ENCODE measurements at regions not wholly inside any gene's neighbourhood (a gene's known extent, or its start where the extent isn't known, plus 50 kb on each side); places are given as distances from the start of the nearest gene placed in this dataset.

GRCh38 chr11:95608093-95608492, 181.5 kb downstream of the FAM76B start:
- H3K27ac ChIP-seq = no peak overlapping the region
- TF ChIP-seq CTCF (conservative IDR thresholded peaks at IDR 0.05) = no peak
- no peak for TF ChIP-seq ZFX (IDR thresholded peaks at IDR 0.05)

- TF ChIP-seq CTCF (conservative IDR thresholded peaks at IDR 0.05) (no peak), ZFX (IDR thresholded peaks at IDR 0.05) (no peak)
Observed at GRCh38 chr11:95606824-95607223, 182.8 kb downstream of the FAM76B start.

GRCh38 chr11:95605271-95605940, 184.2 kb downstream of the FAM76B start:
- TF ChIP-seq CTCF (conservative IDR thresholded peaks at IDR 0.05) (no peak), ZFX (IDR thresholded peaks at IDR 0.05) (no peak)

More at GRCh38 chr11:95606824-95607223, 182.8 kb downstream of the FAM76B start:
- no peak overlapping the region for H3K27ac ChIP-seq

GRCh38 chr11:95599959-95600586, 189.5 kb downstream of the FAM76B start:
- H3K27ac ChIP-seq = no peak overlapping the region
- no peak for TF ChIP-seq ZFX (IDR thresholded peaks at IDR 0.05)
- TF ChIP-seq CTCF (conservative IDR thresholded peaks at IDR 0.05) = no peak

More at GRCh38 chr11:95605271-95605940, 184.2 kb downstream of the FAM76B start:
- no peak overlapping the region for H3K27ac ChIP-seq

- TF ChIP-seq ZFX (IDR thresholded peaks at IDR 0.05) = no peak
- TF ChIP-seq CTCF (conservative IDR thresholded peaks at IDR 0.05) = no peak
- no peak overlapping the region for H3K27ac ChIP-seq
Observed at GRCh38 chr11:95595973-95596489, 193.6 kb downstream of the FAM76B start.

GRCh38 chr11:95595541-95595940, 194.0 kb downstream of the FAM76B start:
- TF ChIP-seq CTCF (conservative IDR thresholded peaks at IDR 0.05) (no peak), ZFX (IDR thresholded peaks at IDR 0.05) (no peak)
- H3K27ac ChIP-seq = no peak overlapping the region

GRCh38 chr11:95593111-95593510, 196.5 kb downstream of the FAM76B start:
- peak overlapping the region; percentile 28; the same call in 1 of the 2 replicates for H3K27ac ChIP-seq
- TF ChIP-seq ZFX (IDR thresholded peaks at IDR 0.05) = no peak
- no peak for TF ChIP-seq CTCF (conservative IDR thresholded peaks at IDR 0.05)

Data from C4-2B (cell line).